Body of pancreas (tissue), 4 donors: ENCODE measurements at regions not wholly inside any gene's neighbourhood (a gene's known extent, or its start where the extent isn't known, plus 50 kb on each side); places are given as distances from the start of the nearest gene placed in this dataset.

Experiments used
- ATAC-seq: fragments of 150-250 bp; one replicate; pipeline ENCODE4 v1.9.1; 2016
- DNase-seq, 4 donors: peaks; one replicate each; pipeline ENCODE4 v3.0.0-alpha.2; 2019
- H3K27ac ChIP-seq, 4 donors: fragments of 200-600 bp; sonication (generic); 1 replicate in 3 of 4; 2 replicates in 1 of 4; pipeline versions ENCODE4 v1.5.1 to v1.6.1; 2016 to 2019; ENCODE audit warnings: mild to moderate bottlenecking in 1 of 4, mixed read lengths in 1 of 4, moderate library complexity in 1 of 4
- H3K27me3 ChIP-seq, 2 donors: fragments of 200-600 bp; sonication (generic); one replicate each; pipeline ENCODE4 v1.6.0; 2016; ENCODE audit warnings: mild to moderate bottlenecking in 1 of 2
- H3K36me3 ChIP-seq, 2 donors: fragments of 200-600 bp; sonication (generic); replicated peaks in 1 of 2; 2 replicates each; pipeline ENCODE4 v1.5.1; 2016; ENCODE audit warnings: low read depth in 2 of 2; ENCODE audit not compliant: insufficient read depth in 1 of 2
- H3K4me1 ChIP-seq: fragments of 200-600 bp; sonication (generic); one replicate; pipeline ENCODE4 v1.6.0; 2016
- H3K4me3 ChIP-seq, 2 donors: fragments of 200-600 bp; sonication (generic); 1 replicate in 1 of 2; 2 replicates in 1 of 2; pipeline ENCODE4 v1.5.1; 2016 to 2019
- H3K9me3 ChIP-seq, 3 donors: fragments of 200-600 bp; sonication (generic); 1 replicate in 2 of 3; 2 replicates in 1 of 3; pipeline ENCODE4 v1.5.1; 2016
- POLR2A ChIP-seq, 3 donors: fragments of 450-650 bp; IDR thresholded peaks; one replicate each; pipeline ENCODE4 v1.6.1; 2016; ENCODE audit warnings: antibody characterized with exemption in 3 of 3, mild to moderate bottlenecking in 2 of 3
- WGBS, 2 donors: methylation state at CpG; one replicate each; pipeline ENCODE4 v1.1.5; 2017; 5-methylcytosine and 5-hydroxymethylcytosine counted together
- intact Hi-C: fragments of 100-400 bp; cut with DNase I; formaldehyde crosslinking; loops from one replicate; pipeline ENCODE4 v1.15.1; 2023
- TF ChIP-seq, protein P1 (sequence below), 7 experiments: fragments of 450-650 bp in 4 of 7; fragments of 200-600 bp in 3 of 7; sonication (generic) in 3 of 7; IDR thresholded peaks; one replicate each; pipeline ENCODE4 v1.5.1; 2016 to 2019; ENCODE audit warnings: antibody characterized with exemption in 7 of 7

DNA sequence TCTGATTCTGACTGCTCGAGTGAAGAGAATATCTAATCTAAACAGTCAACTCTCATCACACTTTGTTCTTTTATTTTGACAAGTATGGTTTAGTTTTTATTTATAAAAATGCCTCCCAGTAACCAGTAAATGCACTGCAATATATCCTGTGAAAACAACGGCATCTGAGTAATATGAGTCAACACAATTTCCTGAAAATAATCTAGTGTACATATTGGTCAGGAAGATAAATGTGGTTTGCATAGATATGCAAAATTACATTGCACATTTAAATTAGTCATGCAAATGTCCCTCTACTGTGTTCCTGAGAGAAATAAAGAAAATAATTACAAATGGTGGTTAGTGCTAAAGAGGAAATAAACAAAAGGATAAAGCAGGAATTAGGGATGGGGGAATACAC lies 1190.7 kb upstream of the SEL1L start:
- H3K27me3 ChIP-seq, result no peaks in the 10 kb centered on the region
- no peak for DNase-seq
- H3K4me1 ChIP-seq, result no peaks in the 10 kb centered on the region
- intact Hi-C loops, result no loop called here
- H3K36me3 ChIP-seq, result no peaks in the 10 kb centered on the region
- H3K4me3 ChIP-seq, result no peak overlapping the region
- H3K27ac ChIP-seq, result no peak overlapping the region
- TF ChIP-seq POLR2A (IDR thresholded peaks at IDR 0.05), result no peak
- TF ChIP-seq, protein P1, sequence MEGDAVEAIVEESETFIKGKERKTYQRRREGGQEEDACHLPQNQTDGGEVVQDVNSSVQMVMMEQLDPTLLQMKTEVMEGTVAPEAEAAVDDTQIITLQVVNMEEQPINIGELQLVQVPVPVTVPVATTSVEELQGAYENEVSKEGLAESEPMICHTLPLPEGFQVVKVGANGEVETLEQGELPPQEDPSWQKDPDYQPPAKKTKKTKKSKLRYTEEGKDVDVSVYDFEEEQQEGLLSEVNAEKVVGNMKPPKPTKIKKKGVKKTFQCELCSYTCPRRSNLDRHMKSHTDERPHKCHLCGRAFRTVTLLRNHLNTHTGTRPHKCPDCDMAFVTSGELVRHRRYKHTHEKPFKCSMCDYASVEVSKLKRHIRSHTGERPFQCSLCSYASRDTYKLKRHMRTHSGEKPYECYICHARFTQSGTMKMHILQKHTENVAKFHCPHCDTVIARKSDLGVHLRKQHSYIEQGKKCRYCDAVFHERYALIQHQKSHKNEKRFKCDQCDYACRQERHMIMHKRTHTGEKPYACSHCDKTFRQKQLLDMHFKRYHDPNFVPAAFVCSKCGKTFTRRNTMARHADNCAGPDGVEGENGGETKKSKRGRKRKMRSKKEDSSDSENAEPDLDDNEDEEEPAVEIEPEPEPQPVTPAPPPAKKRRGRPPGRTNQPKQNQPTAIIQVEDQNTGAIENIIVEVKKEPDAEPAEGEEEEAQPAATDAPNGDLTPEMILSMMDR (IDR thresholded peaks at IDR 0.05), result no peak
- 13 to 14% methylated on average over 2 of the region's 2 CpGs for WGBS, 2 donors
- no peak for ATAC-seq
- no peaks in the 10 kb centered on the region for H3K9me3 ChIP-seq

DNA sequence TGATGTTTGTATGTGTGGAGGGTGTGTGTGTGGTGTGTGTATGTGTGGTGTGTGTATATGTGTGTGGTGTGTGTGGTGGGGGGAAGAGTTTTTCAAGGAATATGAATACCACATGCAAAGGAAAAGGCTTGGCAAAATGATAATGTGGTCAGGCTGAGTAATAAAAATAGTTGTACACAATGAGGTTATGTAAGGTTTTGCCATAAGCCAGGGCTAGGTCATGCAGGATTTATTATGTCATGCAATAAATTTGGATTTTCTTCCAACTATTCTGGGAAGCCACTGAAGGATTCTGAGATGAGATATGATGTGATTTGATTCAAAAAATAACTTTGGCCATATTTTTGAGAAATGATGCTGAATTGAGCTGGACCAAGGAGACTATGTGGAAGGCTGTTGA lies 1191.6 kb upstream of the SEL1L start:
- Histone ChIP-seq H3K4me1 (no peaks in the 10 kb centered on the region), H3K36me3 (no peaks in the 10 kb centered on the region), H3K9me3 (no peaks in the 10 kb centered on the region), H3K27ac (no peak overlapping the region), H3K4me3 (no peak overlapping the region), H3K27me3 (no peaks in the 10 kb centered on the region)
- no peak for ATAC-seq
- DNase-seq, result no peak
- TF ChIP-seq, protein P1 (IDR thresholded peaks at IDR 0.05), result no peak
- no peak for TF ChIP-seq POLR2A (IDR thresholded peaks at IDR 0.05)
- intact Hi-C loops, result no loop called here

DNA sequence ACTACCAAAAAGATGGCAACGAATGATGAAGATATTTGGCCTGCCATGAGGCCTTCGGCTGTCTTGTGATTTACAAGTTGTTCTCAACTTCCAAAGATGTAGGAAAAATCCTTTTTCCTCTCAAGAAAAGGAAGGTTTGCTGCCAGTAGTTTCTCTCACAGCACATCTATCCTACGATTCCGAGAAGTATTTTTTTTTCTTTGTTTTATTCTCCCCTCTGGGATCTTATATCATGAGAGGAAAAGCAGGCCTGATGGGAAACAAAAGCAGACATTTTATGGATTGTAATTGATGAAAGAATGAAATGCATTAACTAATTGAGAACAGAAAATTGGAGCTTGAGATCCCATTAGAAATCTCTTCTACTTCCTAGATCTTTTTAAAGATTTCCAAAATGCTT lies 1197.9 kb upstream of the SEL1L start:
- DNase-seq, result no peak
- H3K27me3 ChIP-seq, result no peaks in the 10 kb centered on the region
- no peak for ATAC-seq
- H3K4me3 ChIP-seq, result no peak overlapping the region
- no peaks in the 10 kb centered on the region for H3K4me1 ChIP-seq
- H3K36me3 ChIP-seq, result no peaks in the 10 kb centered on the region
- intact Hi-C loops, result no loop called here
- H3K27ac ChIP-seq, result no peak overlapping the region
- H3K9me3 ChIP-seq, result no peaks in the 10 kb centered on the region
- 68 to 77% methylated on average over 4 of the region's 4 CpGs for WGBS, 2 donors
- no peak for TF ChIP-seq POLR2A (IDR thresholded peaks at IDR 0.05)
- TF ChIP-seq, protein P1 (IDR thresholded peaks at IDR 0.05), result no peak

DNA sequence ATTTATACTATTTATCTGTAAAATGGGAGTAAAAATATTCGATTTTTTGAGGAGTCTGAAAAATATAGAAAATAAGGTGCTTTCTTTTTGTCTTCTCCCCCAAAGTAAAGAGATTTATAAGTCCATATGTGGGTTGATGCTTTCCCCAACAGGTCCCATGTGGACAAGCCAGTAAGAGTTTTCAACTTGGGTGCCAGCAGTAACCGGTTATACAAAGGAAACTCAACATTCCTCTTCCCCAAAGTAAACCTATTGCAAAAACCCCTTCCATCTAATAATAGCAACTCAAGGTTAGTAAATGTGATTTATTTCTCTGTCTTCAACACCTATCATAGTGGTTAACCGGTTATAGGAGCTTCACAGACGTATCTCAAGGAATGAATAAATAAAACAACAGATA lies 1206.9 kb upstream of the SEL1L start:
- Histone ChIP-seq H3K27me3 (no peaks in the 10 kb centered on the region), H3K27ac (no peak overlapping the region), H3K4me1 (no peaks in the 10 kb centered on the region), H3K36me3 (no peaks in the 10 kb centered on the region), H3K9me3 (no peaks in the 10 kb centered on the region), H3K4me3 (no peak overlapping the region)
- no peak for TF ChIP-seq POLR2A (IDR thresholded peaks at IDR 0.05)
- TF ChIP-seq, protein P1 (IDR thresholded peaks at IDR 0.05), result no peak
- intact Hi-C loops, result no loop called here
- 26% methylated on average over 4 of the region's 4 CpGs for WGBS, 2 donors
- ATAC-seq (no peak), DNase-seq (no peak)

DNA sequence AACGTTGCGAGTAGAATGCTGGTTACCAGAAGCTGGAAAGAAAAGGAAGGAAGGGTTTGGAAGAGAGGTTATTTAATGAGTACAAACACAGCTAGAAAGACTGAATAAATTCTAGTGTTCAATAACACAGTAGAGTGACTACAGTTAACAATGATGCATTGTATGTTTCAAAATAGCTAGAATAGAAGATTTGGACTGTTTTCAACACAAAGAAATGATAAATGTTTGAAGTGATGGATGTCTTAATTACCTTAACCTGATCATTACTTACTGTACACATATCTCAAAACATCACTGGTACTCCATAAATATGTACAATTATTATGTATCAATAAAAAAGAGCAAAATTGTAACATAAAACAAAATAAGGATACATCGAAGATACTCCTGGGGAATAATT lies 1221.8 kb upstream of the SEL1L start:
- intact Hi-C loops, result no loop called here
- no peaks in the 10 kb centered on the region for H3K27me3 ChIP-seq
- ATAC-seq (no peak), DNase-seq (no peak)
- no peak overlapping the region for H3K27ac ChIP-seq
- no peaks in the 10 kb centered on the region for H3K36me3 ChIP-seq
- no peak for TF ChIP-seq POLR2A (IDR thresholded peaks at IDR 0.05)
- TF ChIP-seq, protein P1 (IDR thresholded peaks at IDR 0.05), result no peak
- H3K4me1 ChIP-seq, result no peaks in the 10 kb centered on the region
- no peak overlapping the region for H3K4me3 ChIP-seq
- WGBS, 2 donors, result 55 to 61% methylated on average over 3 of the region's 3 CpGs
- H3K9me3 ChIP-seq, result no peaks in the 10 kb centered on the region
